HepG2 (cell line): ENCODE measurements at regions not wholly inside any gene's neighbourhood (a gene's known extent, or its start where the extent isn't known, plus 50 kb on each side); places are given as distances from the start of the nearest gene placed in this dataset.

ENCODE experiments used
- ATAC-seq: fragments of 200-7000 bp; cut with Tn5 transposase; 3 replicates; pipeline ENCODE4 v1.9.1; 2020; ENCODE audit warnings: mild to moderate bottlenecking, moderate library complexity
- BruUV-seq: library from RNA; stranded (reverse); fragments of 400-500 nt; replicated peaks from 2 replicates; lab custom pipeline; 2021; lab: Mats Ljungman, UMichigan
- CTCF ChIA-PET: fragments of 300-600 bp; formaldehyde crosslinking; extraction: SDS; loops from one replicate; lab custom pipeline; 2021; ENCODE audit warnings: low total read pairs, inconsistent platforms, low intra/inter-chr PET ratio; lab: Yijun Ruan, JAX
- POLR2A ChIA-PET: fragments of 350-600 bp; sonication (Branson Sonifier 250); formaldehyde crosslinking; loops from one replicate; lab custom pipeline; 2020; ENCODE audit warnings: antibody characterized with exemption, inconsistent platforms; lab: Yijun Ruan, JAX
- DNase-seq: peaks from one replicate; pipeline ENCODE4 v3.0.0-alpha.2; 2015; ENCODE audit warnings: low spot score
- FAIRE-seq: peaks from 3 replicates; lab custom pipeline; 2011; peaks lifted over from hg19 to GRCh38; lab: Jason Lieb, UNC
- H2AFZ ChIP-seq: one replicate; pipeline ENCODE4 v1.6.1; 2011; ENCODE audit warnings: low read length, inconsistent platforms
- H3K27ac ChIP-seq: fragments of 300-600 bp; 3 replicates; pipeline ENCODE4 v1.8.0; 2011; ENCODE audit warnings: mixed run types, mild to moderate bottlenecking, mixed read lengths, low read length, inconsistent platforms; ENCODE audit not compliant: insufficient read depth; ENCODE audit errors: extremely low read length
- H3K27me3 ChIP-seq, 2 experiments: fragments of 200-600 bp in 1 of 2; 2 replicates in 1 of 2; 3 replicates in 1 of 2; pipeline versions ENCODE4 v1.6.0 to v1.8.0; 2011; ENCODE audit warnings: low read length in 2 of 2, mild to moderate bottlenecking in 2 of 2, moderate library complexity in 2 of 2, inconsistent platforms in 1 of 2; ENCODE audit not compliant: insufficient read depth in 2 of 2, control insufficient read depth in 1 of 2
- H3K36me3 ChIP-seq, 2 experiments: fragments of 200-600 bp in 1 of 2; replicated peaks in 1 of 2; 2 replicates in 1 of 2; 3 replicates in 1 of 2; pipeline versions ENCODE4 v1.5.1 to v1.8.0; 2011; ENCODE audit warnings: low read length in 2 of 2, inconsistent platforms in 1 of 2; ENCODE audit not compliant: insufficient read depth in 2 of 2, control insufficient read depth in 1 of 2
- H3K4me1 ChIP-seq: 2 replicates; pipeline ENCODE4 v1.5.1; 2012; ENCODE audit warnings: low read length, inconsistent platforms; ENCODE audit not compliant: insufficient read depth
- H3K4me2 ChIP-seq: 2 replicates; pipeline ENCODE4 v1.6.0; 2011; ENCODE audit warnings: low read depth, low read length, inconsistent platforms
- H3K4me3 ChIP-seq, 3 experiments: fragments of 200-600 bp in 1 of 3; sonication (generic), shearing (Covaris generic) in 1 of 3; replicated peaks in 1 of 3; 2 replicates each; pipeline ENCODE4 v1.5.1; 2011 to 2016; ENCODE audit warnings: low read length in 3 of 3, inconsistent platforms in 2 of 3, low read depth in 2 of 3, mild to moderate bottlenecking in 2 of 3, control low read depth in 1 of 3, mixed read lengths in 1 of 3; ENCODE audit not compliant: insufficient read depth in 1 of 3
- H3K79me2 ChIP-seq: one replicate; pipeline ENCODE4 v1.6.1; 2011; ENCODE audit warnings: low read length, inconsistent platforms; ENCODE audit not compliant: insufficient read depth
- H3K9ac ChIP-seq: 2 replicates; pipeline ENCODE4 v1.6.0; 2011; ENCODE audit warnings: mild to moderate bottlenecking, low read depth, low read length, inconsistent platforms; ENCODE audit not compliant: insufficient read depth
- H3K9me3 ChIP-seq: 2 replicates; pipeline ENCODE4 v1.5.1; 2012; ENCODE audit warnings: mild to moderate bottlenecking, low read length
- H4K20me1 ChIP-seq: 2 replicates; pipeline ENCODE4 v1.6.0; 2011; ENCODE audit warnings: inconsistent platforms, mild to moderate bottlenecking, low read length, moderate library complexity; ENCODE audit not compliant: insufficient read depth
- REXO4 ChIP-seq: sonication (generic); formaldehyde crosslinking; IDR thresholded peaks from 2 replicates; pipeline ENCODE4 v1.8.0; 2022; ENCODE audit warnings: missing genetic modification reagents, mild to moderate bottlenecking, borderline replicate concordance
- ZBTB40 ChIP-seq, 2 experiments: fragments of 450-650 bp in 1 of 2; sonication (generic) in 1 of 2; formaldehyde crosslinking in 1 of 2; IDR thresholded peaks; 2 replicates each; pipeline versions ENCODE4 v1.6.1 to v1.8.0; 2016 to 2022; ENCODE audit warnings: antibody characterized with exemption in 1 of 2, mild to moderate bottlenecking in 1 of 2, missing genetic modification reagents in 1 of 2
- WGBS: methylation state at CpG from one replicate; pipeline ENCODE4 v1.1.6; 2017; ENCODE audit warnings: low lambda C conversion rate; 5-methylcytosine and 5-hydroxymethylcytosine counted together
- in situ Hi-C: cut with HindIII; loops from 2 replicates; pipeline ENCODE4 v1.10.0; 2017; ENCODE audit warnings: low pct_unique_long_range_greater_than_20kb; ENCODE audit not compliant: extremely low pct_ligation_motif_present
- intact Hi-C: fragments of 100-400 bp; cut with micrococcal nuclease; formaldehyde crosslinking; loops from one replicate; pipeline ENCODE4 v1.10.0; 2022; ENCODE audit not compliant: unreplicated experiment

GRCh38 chr7:69190025-69190424 is 408.2 kb upstream of the AUTS2 start:
- TF ChIP-seq REXO4 (CRISPR knock-in tag) (no peak), ZBTB40 (IDR thresholded peaks at IDR 0.05) (peak; percentile 65), ZBTB40 (CRISPR knock-in tag; IDR thresholded peaks at IDR 0.05) (no peak)
- ChIA-PET CTCF (no interaction called here), POLR2A (no interaction called here)
- DNase-seq = no peak
- no peak overlapping the region for H3K9ac ChIP-seq
- H3K79me2 ChIP-seq = no peaks in the 10 kb centered on the region
- in situ Hi-C loops (no loop called here), intact Hi-C loops (no loop called here)
- H3K36me3 ChIP-seq = no peaks in the 10 kb centered on the region
- no peak overlapping the region for H2AFZ ChIP-seq
- H3K4me1 ChIP-seq = no peaks in the 10 kb centered on the region
- H3K4me2 ChIP-seq = no peak overlapping the region
- no peak for ATAC-seq
- no peaks in the 10 kb centered on the region for H3K27me3 ChIP-seq
- peaks cover 18% of the 10 kb centered on the region for H3K9me3 ChIP-seq
- no TSS peak for BruUV-seq
- no peak for FAIRE-seq
- 51% methylated on average over 5 of the region's 5 CpGs for WGBS
- no peak overlapping the region for H3K27ac ChIP-seq
- H3K4me3 ChIP-seq = no peak overlapping the region
- H4K20me1 ChIP-seq = no peaks in the 10 kb centered on the region
